Left lung (tissue), 4 donors: ENCODE measurements at regions not wholly inside any gene's neighbourhood (a gene's known extent, or its start where the extent isn't known, plus 50 kb on each side); places are given as distances from the start of the nearest gene placed in this dataset.
"Not testable (repeated sequence)": the region's sequence is repeated elsewhere in the genome, so short reads cannot be mapped to it uniquely, and the experiment has no call there.

ENCODE experiments used
- ATAC-seq: fragments of 200-7000 bp; cut with Tn5 transposase; one replicate; pipeline ENCODE4 v1.9.1; 2020; ENCODE audit warnings: moderate library complexity
- DNase-seq, 4 donors: peaks; one replicate each; pipeline ENCODE4 v3.0.0-alpha.2; 2013 to 2020
- H3K27ac ChIP-seq, 2 donors: fragments of 200-600 bp; sonication (generic) in 1 of 2; one replicate each; pipeline versions ENCODE4 v1.5.0 to v1.8.0; 2020 to 2021
- H3K27me3 ChIP-seq, 2 donors: fragments of 200-600 bp; sonication (generic) in 1 of 2; one replicate each; pipeline versions ENCODE4 v1.5.0 to v1.8.0; 2020 to 2021
- H3K36me3 ChIP-seq, 2 donors: fragments of 200-600 bp; sonication (generic) in 1 of 2; one replicate each; pipeline versions ENCODE4 v1.5.0 to v1.8.0; 2020 to 2021
- H3K4me1 ChIP-seq, 2 donors: fragments of 200-600 bp; one replicate each; pipeline ENCODE4 v1.8.0; 2021
- H3K4me3 ChIP-seq, 2 donors: fragments of 200-600 bp; sonication (generic) in 1 of 2; one replicate each; pipeline versions ENCODE4 v1.5.0 to v1.8.0; 2020 to 2021; ENCODE audit warnings: mild to moderate bottlenecking in 1 of 2
- H3K9me3 ChIP-seq, 2 donors: fragments of 200-600 bp; sonication (generic) in 1 of 2; one replicate each; pipeline versions ENCODE4 v1.5.0 to v1.8.0; 2020 to 2021
- intact Hi-C, 2 donors: fragments of 100-400 bp; cut with DNase I; formaldehyde crosslinking; loops; one replicate each; pipeline versions ENCODE4 v1.11.2 to v1.14.2; 2022
- donor health status: DM: no; HTN: yes; CAD: no.
- donor health status: DM: no; HTN: no; CAD: no.

GRCh38 chr9:43089337-43089736 is 905.9 kb downstream of the SPATA31A6 start:
- H3K4me1 ChIP-seq, H3K27me3 ChIP-seq, H3K4me3 ChIP-seq, H3K36me3 ChIP-seq, H3K27ac ChIP-seq, intact Hi-C loops, H3K9me3 ChIP-seq, ATAC-seq: not testable (repeated sequence)
- DNase-seq, result peak in 1 of 4 donors; percentile 72

GRCh38 chr9:43110376-43110775 is 926.9 kb downstream of the SPATA31A6 start:
- H3K36me3 ChIP-seq, H3K27me3 ChIP-seq, ATAC-seq, DNase-seq, H3K9me3 ChIP-seq, H3K4me3 ChIP-seq, H3K4me1 ChIP-seq, H3K27ac ChIP-seq, intact Hi-C loops: not testable (repeated sequence)

GRCh38 chr9:43112846-43113245 is 929.4 kb downstream of the SPATA31A6 start:
- DNase-seq, H3K4me3 ChIP-seq, H3K27ac ChIP-seq, H3K27me3 ChIP-seq, intact Hi-C loops, H3K9me3 ChIP-seq, H3K4me1 ChIP-seq, ATAC-seq, H3K36me3 ChIP-seq: not testable (repeated sequence)

- H3K9me3 ChIP-seq, H3K36me3 ChIP-seq, intact Hi-C loops, H3K27me3 ChIP-seq, H3K27ac ChIP-seq, DNase-seq, ATAC-seq, H3K4me1 ChIP-seq, H3K4me3 ChIP-seq: not testable (repeated sequence)
Measured at GRCh38 chr9:43115813-43116229, 932.4 kb downstream of the SPATA31A6 start.

GRCh38 chr9:43118088-43118865 is 934.8 kb downstream of the SPATA31A6 start:
- intact Hi-C loops, H3K4me1 ChIP-seq, H3K27me3 ChIP-seq, H3K4me3 ChIP-seq, H3K27ac ChIP-seq, H3K36me3 ChIP-seq, ATAC-seq, DNase-seq, H3K9me3 ChIP-seq: not testable (repeated sequence)

- H3K4me1 ChIP-seq, H3K36me3 ChIP-seq, H3K27ac ChIP-seq, H3K9me3 ChIP-seq, H3K27me3 ChIP-seq, H3K4me3 ChIP-seq, DNase-seq, intact Hi-C loops, ATAC-seq: not testable (repeated sequence)
Measured at GRCh38 chr9:43119565-43119964, 936.1 kb downstream of the SPATA31A6 start.

- H3K27ac ChIP-seq, H3K27me3 ChIP-seq, H3K36me3 ChIP-seq, H3K4me1 ChIP-seq, H3K4me3 ChIP-seq, DNase-seq, intact Hi-C loops, ATAC-seq, H3K9me3 ChIP-seq: not testable (repeated sequence)
Measured at GRCh38 chr9:43119978-43120377, 936.5 kb downstream of the SPATA31A6 start.

- H3K27me3 ChIP-seq, H3K4me1 ChIP-seq, intact Hi-C loops, H3K27ac ChIP-seq, H3K9me3 ChIP-seq, H3K4me3 ChIP-seq, ATAC-seq, H3K36me3 ChIP-seq, DNase-seq: not testable (repeated sequence)
Measured at GRCh38 chr9:43125894-43126293, 942.4 kb downstream of the SPATA31A6 start.

- not testable (repeated sequence) for H3K27ac ChIP-seq
Measured at GRCh38 chr9:43127026-43127775, 943.7 kb downstream of the SPATA31A6 start.

More at GRCh38 chr9:43127026-43127775, 943.7 kb downstream of the SPATA31A6 start:
- ATAC-seq, intact Hi-C loops, H3K9me3 ChIP-seq, H3K4me1 ChIP-seq, DNase-seq, H3K27me3 ChIP-seq, H3K36me3 ChIP-seq, H3K4me3 ChIP-seq: not testable (repeated sequence)
